ENCODE measurements at regions not wholly inside any gene's neighbourhood (a gene's known extent, or its start where the extent isn't known, plus 50 kb on each side); places are given as distances from the start of the nearest gene placed in this dataset.

GRCh38 chr9:4423207-4423610 lies 67.1 kb upstream of the SLC1A1 start:
- Histone ChIP-seq H3K9me2 (replicated peaks; ENCODE audit: insufficient read depth, low read length) (no peaks in the 10 kb centered on the region), H3K4me2 (ENCODE audit: low read depth, low read length) (no peak overlapping the region), H3K79me2 (ENCODE audit: low read length) (no peaks in the 10 kb centered on the region), H3K9me3 (replicated peaks; ENCODE audit: insufficient read depth, low read length) (no peaks in the 10 kb centered on the region), H3K27me3 (replicated peaks; ENCODE audit: insufficient read depth, low read length) (no peaks in the 10 kb centered on the region), H3K4me1 (ENCODE audit: low read length) (no peaks in the 10 kb centered on the region), H3K4me3 (ENCODE audit: low read length) (no peak overlapping the region), H3F3A (ENCODE audit: insufficient read depth, low read length) (no peaks in the 10 kb centered on the region), H3K9ac (ENCODE audit: low read length) (no peak overlapping the region), H4K20me1 (ENCODE audit: insufficient read depth, low read length) (no peaks in the 10 kb centered on the region), H3K36me3 (replicated peaks; ENCODE audit: insufficient read depth, low read length) (no peaks in the 10 kb centered on the region), H2AFZ (ENCODE audit: low read length) (no peak overlapping the region), H3K27ac (ENCODE audit: low read length) (no peak overlapping the region)
- no peak for DNase-seq
- TF ChIP-seq EZH2 (optimal IDR thresholded peaks at IDR 0.05; ENCODE audit: low read depth, low read length): no peak
- no peak for TF ChIP-seq CTCF (IDR thresholded peaks at IDR 0.05; ENCODE audit: low read length)
- TF ChIP-seq EZH2phosphoT487 (IDR thresholded peaks at IDR 0.05; ENCODE audit: low read length): no peak

GRCh38 chr9:4422495-4422894 lies 67.8 kb upstream of the SLC1A1 start:
- H3K9ac ChIP-seq (ENCODE audit: low read length): no peak overlapping the region
- no peak overlapping the region for H3K4me2 ChIP-seq (ENCODE audit: low read depth, low read length)
- H3K4me1 ChIP-seq (ENCODE audit: low read length): no peaks in the 10 kb centered on the region
- no peaks in the 10 kb centered on the region for H4K20me1 ChIP-seq (ENCODE audit: insufficient read depth, low read length)
- H3F3A ChIP-seq (ENCODE audit: insufficient read depth, low read length): no peaks in the 10 kb centered on the region
- TF ChIP-seq CTCF (IDR thresholded peaks at IDR 0.05; ENCODE audit: low read length) (no peak), EZH2 (optimal IDR thresholded peaks at IDR 0.05; ENCODE audit: low read depth, low read length) (no peak), EZH2phosphoT487 (IDR thresholded peaks at IDR 0.05; ENCODE audit: low read length) (no peak)
- no peak overlapping the region for H3K27ac ChIP-seq (ENCODE audit: low read length)
- H3K27me3 ChIP-seq (replicated peaks; ENCODE audit: insufficient read depth, low read length): no peaks in the 10 kb centered on the region
- H3K4me3 ChIP-seq (ENCODE audit: low read length): no peak overlapping the region
- no peaks in the 10 kb centered on the region for H3K79me2 ChIP-seq (ENCODE audit: low read length)
- H3K9me2 ChIP-seq (replicated peaks; ENCODE audit: insufficient read depth, low read length): no peaks in the 10 kb centered on the region
- H3K9me3 ChIP-seq (replicated peaks; ENCODE audit: insufficient read depth, low read length): no peaks in the 10 kb centered on the region
- no peak overlapping the region for H2AFZ ChIP-seq (ENCODE audit: low read length)
- DNase-seq: no peak
- no peaks in the 10 kb centered on the region for H3K36me3 ChIP-seq (replicated peaks; ENCODE audit: insufficient read depth, low read length)

- Histone ChIP-seq H4K20me1 (ENCODE audit: insufficient read depth, low read length) (no peaks in the 10 kb centered on the region), H3K27me3 (replicated peaks; ENCODE audit: insufficient read depth, low read length) (no peaks in the 10 kb centered on the region), H3F3A (ENCODE audit: insufficient read depth, low read length) (no peaks in the 10 kb centered on the region), H3K27ac (ENCODE audit: low read length) (no peak overlapping the region), H3K36me3 (replicated peaks; ENCODE audit: insufficient read depth, low read length) (no peaks in the 10 kb centered on the region), H3K4me1 (ENCODE audit: low read length) (no peaks in the 10 kb centered on the region), H3K9me2 (replicated peaks; ENCODE audit: insufficient read depth, low read length) (no peaks in the 10 kb centered on the region), H3K79me2 (ENCODE audit: low read length) (no peaks in the 10 kb centered on the region), H3K9me3 (replicated peaks; ENCODE audit: insufficient read depth, low read length) (no peaks in the 10 kb centered on the region), H3K9ac (ENCODE audit: low read length) (no peak overlapping the region), H3K4me2 (ENCODE audit: low read depth, low read length) (no peak overlapping the region), H3K4me3 (ENCODE audit: low read length) (no peak overlapping the region), H2AFZ (ENCODE audit: low read length) (no peak overlapping the region)
- DNase-seq: no peak
- TF ChIP-seq EZH2 (optimal IDR thresholded peaks at IDR 0.05; ENCODE audit: low read depth, low read length) (no peak), CTCF (IDR thresholded peaks at IDR 0.05; ENCODE audit: low read length) (no peak)
Observed at GRCh38 chr9:4421847-4422246, 68.4 kb upstream of the SLC1A1 start.

Measured in MM.1S (cell line).